HG02852 (cell line): ENCODE measurements at regions not wholly inside any gene's neighbourhood (a gene's known extent, or its start where the extent isn't known, plus 50 kb on each side); places are given as distances from the start of the nearest gene placed in this dataset.

ENCODE experiments used
- ATAC-seq: cut with Tn5 transposase; IDR thresholded peaks from one replicate; pipeline ENCODE4 v1.9.1; 2021; ENCODE audit warnings: mild to moderate bottlenecking, moderate library complexity; ENCODE audit not compliant: unreplicated experiment

DNA sequence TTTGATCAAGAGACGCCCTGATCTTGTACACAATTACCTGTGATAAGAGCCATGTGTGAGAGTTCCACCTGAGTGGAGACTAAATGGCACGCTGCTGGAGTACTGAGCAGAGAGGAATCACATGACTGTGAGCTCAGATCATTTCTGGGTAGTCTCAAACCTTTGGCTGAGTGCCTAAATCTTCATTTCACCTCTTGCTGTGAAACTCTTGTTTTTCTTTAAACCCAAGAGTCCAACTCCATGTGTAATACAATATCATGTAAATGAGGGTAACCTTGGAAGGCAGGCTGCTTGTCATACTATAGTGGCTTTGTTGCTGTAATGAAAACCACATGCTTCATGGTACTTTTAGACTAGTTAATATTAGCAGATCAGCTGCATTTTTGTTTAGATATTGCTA lies 156.9 kb downstream of the CAND1 start:
- no peak for ATAC-seq

DNA sequence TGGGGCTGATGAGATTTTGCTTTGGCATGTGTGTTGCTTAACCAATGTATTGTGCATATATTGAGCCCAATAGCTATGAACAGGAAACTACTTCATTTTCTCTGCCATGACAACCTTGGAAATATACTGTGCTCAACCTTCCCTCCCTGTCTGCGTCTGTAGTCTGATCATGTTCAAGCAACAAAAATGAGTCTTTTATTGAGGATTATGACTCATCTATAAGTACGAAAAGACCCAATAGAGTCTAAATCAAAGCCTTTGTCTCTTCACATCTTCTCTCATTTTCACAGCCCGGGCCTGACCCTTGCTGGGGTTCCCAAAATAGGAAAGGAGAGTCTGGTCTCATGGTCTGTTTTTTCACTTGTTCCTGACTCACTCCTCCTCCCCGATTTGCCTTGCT lies 158.2 kb downstream of the CAND1 start:
- ATAC-seq: no peak

DNA sequence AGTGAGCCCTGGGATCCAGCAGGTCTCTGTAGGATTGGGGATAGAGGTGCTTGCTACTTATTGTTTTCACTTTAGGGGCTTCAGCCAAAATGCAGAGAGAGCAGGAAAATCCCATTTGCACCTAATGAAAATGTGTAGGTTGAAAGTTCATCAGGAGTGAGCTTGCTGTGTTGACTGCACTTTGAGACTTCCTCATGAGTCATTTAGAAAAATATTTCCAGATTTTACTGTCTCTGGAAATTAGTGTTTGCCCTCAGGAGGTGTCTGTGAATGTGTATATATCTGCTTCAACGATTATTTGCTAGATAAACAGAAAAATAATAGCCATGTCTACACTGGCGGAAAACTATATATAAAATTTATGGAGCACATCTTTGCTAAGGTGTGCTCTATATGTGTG lies 159.3 kb downstream of the CAND1 start:
- ATAC-seq: no peak

DNA sequence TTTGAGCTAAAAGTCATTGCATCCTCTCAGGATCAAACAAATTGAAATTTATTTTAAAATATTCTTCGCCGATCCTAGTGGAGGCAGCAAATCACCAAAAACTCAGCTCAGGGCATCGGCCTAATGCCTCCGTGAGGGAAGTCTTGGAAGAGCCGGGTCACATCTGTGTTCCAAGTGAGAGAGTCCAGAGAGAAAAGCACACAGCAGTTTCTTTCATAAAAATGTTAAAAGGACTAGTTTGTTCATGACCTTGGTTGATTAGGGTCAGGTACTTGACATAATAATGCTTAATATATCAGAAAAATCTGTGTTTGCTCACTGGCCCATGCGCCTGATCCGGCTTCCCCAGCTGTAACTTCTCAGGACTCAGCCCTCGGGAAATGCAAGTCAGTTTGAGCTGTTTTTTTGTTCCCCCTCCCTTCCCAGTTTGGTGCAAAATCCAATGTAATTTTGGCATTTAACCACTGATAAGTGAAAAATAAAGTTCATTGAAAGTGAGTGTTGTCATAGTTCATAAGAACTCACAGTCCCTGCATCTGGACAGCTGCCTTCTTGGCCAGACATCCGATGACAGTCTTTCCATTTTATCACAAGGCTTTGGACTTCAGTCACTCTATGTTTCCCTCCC lies 161.7 kb downstream of the CAND1 start:
- ATAC-seq: no peak

DNA sequence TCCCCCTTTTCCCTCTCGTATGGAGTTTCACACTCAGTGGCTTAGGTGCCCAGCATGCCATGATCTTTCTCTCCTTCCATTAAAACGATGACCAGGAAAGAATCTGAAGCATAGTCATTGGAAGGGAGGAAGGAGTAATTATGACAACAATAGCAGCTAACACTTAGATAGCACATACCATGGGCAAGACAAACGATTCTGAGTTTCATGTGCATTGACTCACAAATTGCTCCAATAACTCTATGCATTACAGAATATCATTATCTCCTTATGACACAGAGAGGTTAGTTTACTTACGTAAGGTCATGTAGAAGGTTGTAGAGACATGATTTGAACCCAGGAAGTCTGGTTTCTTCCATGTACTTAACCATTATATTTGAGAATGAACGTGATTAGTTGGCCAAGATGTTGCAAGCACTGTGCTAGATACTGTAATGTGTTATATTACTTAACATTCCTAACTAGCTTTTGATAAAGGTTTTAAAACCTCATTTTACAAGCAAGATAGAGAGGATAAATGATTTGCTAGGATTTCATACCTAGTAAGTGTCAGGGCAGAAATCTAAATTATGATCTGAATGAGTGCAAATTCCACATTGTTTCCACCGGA lies 162.4 kb downstream of the CAND1 start:
- ATAC-seq: no peak

DNA sequence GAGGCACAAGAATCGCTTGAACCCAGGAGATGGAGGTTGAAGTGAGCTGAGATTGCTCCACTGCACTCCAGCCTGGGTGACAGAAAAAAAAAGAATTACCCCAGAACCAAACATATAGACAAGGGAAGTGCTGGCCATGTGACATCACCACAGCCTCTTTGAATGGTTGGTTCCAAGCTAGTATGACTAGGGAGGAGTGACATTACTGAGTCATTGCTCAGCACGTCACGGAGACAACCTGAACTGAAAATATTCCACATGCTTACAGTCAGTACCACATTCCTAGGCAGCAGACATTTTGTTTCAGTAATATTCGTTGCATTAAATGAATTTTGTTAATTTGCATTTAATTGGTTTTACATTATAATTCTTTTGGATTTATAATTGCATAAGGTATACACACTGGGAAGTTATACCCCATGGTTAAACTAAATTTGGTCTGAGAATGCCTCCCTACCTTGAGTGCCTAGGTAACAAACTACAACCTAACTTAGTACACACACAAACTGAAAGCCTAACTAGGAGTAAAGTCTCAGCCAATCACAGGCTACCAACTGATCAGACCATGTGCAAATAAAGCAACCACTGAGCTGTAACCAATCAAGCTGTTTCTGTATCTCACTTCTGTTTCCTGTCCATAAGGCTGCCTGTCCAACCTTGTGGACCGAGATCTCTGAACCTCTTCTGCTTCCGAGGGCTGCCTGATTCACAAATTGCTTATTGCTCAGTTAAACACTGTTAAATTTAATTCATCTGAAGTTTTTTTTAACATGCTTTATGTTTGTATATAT lies 164.4 kb downstream of the CAND1 start:
- ATAC-seq: peak; percentile 87

DNA sequence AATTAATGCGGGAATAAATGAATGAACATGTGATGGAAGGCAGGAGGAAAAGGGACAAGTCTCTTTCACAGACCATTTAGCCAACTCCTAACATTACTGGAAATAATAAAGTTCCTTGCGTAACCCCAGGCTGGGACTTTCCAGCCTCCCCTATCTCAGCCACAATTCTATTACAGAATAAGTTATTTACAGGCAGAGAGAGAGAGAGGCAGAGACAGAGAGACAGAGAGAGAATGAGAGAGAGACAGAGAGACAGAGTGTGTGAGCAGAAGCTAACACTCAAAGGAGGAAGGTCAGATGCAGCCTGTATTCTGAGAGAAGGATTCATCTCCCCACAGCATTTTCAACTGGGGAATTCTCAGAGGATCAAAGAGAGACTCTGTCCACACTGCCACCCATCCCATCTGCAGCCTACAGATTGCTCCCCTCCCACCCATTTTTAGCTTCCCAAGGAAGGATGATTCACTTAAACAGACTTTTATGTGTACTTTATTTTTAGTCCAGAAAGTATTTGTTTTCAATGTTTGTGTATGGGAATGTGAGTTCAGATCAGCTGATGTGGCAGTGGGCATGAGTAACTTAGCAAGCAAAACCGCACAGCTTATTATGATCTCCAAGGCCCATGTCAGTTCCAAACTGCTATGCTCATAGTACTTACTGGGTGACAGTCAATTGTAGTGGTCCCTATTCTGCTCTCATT lies 165.7 kb downstream of the CAND1 start:
- ATAC-seq: no peak

DNA sequence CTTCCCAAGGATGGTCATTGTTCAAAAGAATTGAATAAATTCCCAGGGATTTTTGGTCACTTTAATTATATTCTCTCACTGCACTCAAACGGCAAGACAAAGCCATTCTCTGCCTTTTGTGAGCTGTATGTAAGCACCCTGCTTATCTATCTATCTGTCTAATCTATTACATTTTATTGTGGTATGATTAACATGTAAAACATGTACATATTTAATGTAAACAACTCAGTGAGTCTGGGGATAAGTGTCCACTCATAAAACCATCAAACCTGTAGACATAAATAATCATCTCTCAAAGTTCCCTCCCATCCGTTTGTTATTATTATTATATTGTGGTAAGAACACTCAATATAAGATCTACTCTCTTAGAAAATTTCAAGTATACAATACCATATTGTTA lies 167.1 kb downstream of the CAND1 start:
- ATAC-seq: no peak

DNA sequence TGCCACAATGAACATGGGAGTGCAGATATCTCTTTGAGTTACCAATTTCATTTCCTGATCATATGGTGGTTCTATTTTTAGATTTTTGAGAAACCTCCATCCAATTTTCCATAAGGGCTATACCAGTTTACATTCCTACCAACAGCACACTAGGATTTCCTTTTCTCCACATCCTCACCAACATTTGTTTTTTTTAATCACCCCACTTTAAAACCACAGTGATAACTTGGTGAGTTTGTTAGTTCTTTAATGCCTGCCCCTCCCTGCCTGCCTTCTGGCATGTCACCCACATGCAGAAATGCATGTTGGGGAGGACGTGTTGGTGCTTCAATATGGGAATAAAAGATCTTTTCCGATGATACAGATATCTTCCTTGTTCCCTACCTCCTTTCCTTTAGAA lies 167.9 kb downstream of the CAND1 start:
- no peak for ATAC-seq

DNA sequence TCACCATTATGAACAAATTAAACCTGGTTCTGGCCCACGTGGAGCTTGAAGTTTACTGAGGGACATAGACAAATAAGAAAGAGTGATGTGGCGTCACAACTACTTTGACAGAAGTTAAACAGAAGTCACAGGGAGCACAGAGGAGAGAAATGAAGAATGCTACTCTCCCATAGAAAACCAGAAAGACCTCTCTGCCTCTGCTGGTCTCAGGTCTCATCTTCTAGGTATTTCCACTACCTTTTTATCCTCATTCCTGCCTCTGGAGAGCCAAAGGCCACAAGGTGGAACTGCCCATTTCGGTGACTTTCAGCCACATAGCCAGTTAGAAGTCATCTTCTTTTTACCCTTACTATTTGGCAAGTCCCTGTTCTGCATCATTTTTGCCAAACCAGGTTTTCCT lies 170.5 kb downstream of the CAND1 start:
- no peak for ATAC-seq

DNA sequence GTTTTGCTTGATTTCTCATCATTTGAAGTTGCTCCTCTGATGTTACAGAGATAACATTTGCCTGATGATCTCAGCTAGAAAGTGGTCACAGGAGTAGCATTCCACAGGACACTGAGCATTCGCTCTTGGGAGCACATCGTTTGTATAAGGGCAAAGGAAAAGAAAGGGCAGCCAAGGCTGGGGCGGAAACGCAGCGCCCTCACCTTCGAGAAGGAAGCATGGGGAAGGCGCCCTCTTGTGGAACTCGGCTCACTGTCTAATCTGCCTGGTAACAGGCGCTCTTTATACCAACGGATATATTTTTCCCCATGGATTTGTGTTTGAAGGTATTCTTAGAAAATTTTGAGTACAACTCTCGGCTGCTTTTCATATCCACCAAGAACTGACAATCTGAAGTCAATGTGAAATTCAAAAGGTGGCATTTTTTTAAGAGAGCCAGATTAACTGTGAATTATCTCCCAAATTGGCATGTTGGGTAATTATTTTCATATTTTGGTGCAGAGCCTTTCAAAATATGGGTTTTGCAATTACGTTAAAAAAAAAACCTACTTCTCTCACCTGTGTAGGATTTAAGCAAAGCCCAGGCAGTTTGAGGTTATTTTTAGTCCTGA lies 172.7 kb downstream of the CAND1 start:
- peak; percentile 92 for ATAC-seq

DNA sequence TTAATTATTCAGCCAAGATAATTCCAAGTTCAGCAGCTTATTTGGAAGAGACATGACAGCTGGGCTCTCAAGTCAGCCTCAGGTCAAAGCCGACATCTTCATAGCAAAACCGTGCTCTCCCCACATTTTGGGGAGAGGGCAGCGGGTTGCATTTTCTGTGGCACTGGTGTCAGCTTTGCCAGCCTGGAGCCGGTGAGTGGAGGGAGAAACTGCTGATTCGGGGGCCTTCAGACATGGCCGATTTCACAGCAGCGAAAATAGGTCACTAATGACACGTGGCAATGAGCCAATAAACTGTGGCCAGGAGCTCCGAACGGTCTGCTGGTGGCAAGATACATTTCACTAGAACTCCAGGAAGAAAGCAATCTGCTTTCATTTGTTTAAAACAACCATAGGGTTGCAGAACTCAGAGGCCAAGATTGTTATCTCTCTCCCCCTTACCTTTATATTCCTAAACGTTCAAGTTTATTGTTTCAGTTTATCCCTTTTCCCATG lies 173.2 kb downstream of the CAND1 start:
- ATAC-seq: no peak

DNA sequence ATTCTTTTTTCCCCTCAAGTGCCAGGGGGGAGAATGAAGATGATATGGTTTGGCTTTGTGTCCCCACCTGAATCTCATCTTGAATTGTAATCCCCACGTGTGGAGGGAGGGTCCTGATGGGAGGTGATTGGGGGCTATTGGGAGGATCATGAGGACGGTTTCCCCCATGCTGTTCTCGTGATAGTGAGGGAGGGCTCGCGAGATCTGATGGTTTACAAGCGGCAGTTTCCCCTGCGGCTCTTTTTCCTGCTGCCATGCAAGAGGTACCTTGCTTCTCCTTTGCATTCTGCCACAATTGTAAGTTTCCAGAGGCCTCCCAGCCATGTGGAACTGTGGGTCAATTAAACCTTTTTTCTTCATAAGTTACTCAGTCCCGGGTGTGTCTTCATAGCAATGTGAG lies 173.7 kb downstream of the CAND1 start:
- ATAC-seq: no peak

DNA sequence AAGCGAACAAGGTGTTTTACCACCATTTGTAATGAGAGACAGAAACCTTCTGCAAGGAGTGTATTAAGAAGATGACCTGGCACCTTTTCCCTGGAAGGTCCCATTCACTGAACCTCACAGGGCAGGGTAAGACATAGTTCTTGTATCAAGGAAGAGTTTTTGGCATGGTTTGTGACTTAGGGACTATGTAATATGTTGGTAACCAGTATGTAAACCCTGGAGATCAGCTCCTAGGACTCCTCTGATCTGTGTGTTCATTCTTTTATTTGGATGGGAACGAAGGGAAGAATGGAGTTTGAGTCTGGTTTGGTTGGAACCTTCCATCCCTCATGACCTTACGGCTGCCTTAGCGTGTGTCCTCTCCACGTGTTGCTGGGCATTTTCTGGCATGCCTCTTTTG lies 175.4 kb downstream of the CAND1 start:
- no peak for ATAC-seq

DNA sequence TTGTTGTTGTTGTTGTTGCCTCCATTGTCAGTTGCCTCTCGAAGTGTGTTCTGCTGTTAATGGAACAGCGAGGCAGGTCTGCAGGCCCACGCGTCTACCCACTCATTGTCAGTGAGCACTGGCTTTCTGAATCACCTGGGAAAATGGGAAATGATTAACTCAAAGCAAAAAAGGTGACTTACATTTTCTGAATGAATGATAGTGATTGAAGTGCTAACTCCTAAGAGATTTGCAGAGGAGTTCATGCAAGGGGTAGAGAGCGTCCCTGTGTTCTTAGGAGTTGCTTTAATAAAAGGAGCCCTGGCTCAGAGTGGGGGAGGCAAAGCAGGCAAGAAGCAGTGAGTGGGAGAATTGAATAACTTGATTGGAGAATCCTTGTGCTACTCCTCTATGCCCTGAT lies 177.6 kb downstream of the CAND1 start:
- ATAC-seq: no peak

DNA sequence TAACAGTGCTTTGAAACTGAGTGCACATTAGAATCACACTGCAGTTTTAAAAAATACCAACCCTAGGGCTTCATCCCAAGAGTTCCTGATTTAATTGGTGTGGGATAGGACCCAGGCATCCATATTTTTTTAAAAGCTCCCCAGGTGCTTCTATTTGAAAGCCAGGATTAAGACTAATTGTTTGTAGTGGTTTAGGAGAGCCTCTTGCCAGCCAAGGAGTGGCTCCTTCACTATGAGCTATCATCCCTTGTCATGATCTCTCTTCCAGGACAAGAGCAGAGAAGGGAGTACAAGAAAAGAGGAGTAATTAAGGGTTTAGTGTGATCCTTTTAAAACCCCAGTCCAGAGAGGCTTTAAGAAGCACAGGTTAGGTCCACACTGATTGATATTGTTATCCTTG lies 178.0 kb downstream of the CAND1 start:
- no peak for ATAC-seq

DNA sequence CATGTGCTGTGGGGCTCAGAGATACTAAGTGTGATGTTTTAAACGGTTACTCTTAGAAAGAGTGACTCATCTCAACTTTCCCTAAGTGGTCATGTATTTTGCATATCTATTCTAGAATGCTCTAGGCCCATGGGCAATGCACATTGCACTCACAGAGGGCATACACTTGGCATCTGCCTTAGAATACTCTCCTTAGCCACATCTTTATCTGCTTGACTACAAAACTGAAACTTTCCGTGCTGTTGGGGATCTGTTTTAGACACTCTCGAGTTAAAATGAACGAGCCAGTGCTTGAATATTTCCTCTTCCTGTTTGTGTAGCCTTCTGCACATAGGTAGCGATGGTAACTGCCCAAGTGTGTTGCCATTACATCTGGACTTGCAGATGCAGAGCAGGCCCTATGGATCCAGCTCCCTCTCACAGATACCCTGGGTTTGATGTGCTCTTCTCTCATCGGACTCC lies 180.5 kb downstream of the CAND1 start:
- peak; percentile 75 for ATAC-seq

DNA sequence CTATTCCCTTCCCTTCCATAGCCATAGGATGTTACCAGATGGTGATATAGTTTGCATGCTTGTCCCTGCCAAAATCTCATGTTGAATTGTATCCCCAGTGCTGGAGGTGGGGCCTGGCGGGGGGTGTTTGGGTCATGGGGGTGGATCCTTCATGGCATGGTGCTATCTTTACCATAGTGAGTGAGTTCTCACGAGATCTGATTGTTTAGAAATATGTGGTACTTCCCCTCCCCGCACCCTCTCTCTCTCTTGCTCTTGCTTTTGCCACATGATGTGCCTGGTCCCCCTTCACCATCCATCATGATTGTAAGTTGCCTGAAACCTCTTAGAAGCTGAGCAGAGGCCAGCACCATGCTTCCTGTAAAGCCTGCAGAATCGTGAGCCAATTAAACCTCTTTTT lies 181.3 kb downstream of the CAND1 start:
- ATAC-seq: no peak

DNA sequence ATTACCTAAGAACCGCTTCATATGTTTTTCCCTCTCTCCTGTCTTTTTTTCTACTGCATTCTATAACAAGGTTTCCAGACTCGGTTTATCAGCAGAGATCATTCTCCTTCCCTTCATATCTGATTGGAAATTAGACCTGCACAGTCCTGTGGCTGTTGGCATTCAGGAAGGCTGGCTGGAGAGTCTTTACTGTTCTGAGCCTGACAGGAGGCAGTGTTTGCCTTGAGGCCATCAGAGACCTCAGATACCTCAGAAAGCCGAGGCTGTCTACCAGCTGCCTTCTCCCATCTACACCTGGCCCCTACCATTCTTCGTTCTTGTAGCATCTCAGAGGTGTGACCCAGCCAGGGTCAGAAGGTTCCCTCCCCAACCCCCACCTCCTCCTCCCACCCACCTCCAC lies 182.0 kb downstream of the CAND1 start:
- no peak for ATAC-seq

DNA sequence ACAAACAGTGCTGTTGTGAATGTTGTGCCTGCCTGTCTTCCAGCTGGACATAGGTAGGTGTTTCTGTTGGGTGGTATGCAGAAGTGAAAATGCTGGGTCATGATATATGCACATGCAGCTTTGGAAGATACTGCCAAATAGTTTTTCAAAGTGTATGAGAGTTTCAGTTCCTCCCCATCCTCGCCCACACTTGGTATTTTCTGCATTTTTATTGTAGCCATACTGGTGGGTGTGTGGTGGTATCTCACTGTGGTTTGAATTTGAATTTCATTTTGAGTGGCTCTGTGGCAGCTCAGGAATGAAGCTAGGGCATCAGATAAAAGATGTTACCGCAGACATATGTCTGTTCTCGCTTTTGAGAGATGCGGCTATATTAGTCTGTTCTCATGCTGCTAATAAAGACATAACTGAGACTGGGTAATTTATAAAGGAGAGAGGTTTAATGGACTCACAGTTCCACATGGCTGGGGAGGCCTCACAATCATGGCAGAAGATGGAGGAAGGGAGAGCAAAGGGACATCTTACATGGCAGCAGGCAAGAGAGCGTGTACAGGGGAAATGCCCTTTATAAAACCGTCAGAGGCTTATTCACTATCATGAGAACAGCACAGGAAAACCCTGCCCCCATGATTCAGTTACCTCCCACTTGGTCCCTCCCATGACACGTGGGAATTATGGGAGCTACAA lies 183.1 kb downstream of the CAND1 start:
- peak; percentile 61 for ATAC-seq
